GM19099 (cell line): ENCODE measurements at regions not wholly inside any gene's neighbourhood (a gene's known extent, or its start where the extent isn't known, plus 50 kb on each side); places are given as distances from the start of the nearest gene placed in this dataset.

ENCODE experiments used
- POLR2A ChIP-seq: IDR thresholded peaks from 3 replicates; pipeline ENCODE4 v1.6.1; 2011; ENCODE audit warnings: low read depth; ENCODE audit not compliant: insufficient read length; ENCODE audit errors: extremely low read depth

DNA sequence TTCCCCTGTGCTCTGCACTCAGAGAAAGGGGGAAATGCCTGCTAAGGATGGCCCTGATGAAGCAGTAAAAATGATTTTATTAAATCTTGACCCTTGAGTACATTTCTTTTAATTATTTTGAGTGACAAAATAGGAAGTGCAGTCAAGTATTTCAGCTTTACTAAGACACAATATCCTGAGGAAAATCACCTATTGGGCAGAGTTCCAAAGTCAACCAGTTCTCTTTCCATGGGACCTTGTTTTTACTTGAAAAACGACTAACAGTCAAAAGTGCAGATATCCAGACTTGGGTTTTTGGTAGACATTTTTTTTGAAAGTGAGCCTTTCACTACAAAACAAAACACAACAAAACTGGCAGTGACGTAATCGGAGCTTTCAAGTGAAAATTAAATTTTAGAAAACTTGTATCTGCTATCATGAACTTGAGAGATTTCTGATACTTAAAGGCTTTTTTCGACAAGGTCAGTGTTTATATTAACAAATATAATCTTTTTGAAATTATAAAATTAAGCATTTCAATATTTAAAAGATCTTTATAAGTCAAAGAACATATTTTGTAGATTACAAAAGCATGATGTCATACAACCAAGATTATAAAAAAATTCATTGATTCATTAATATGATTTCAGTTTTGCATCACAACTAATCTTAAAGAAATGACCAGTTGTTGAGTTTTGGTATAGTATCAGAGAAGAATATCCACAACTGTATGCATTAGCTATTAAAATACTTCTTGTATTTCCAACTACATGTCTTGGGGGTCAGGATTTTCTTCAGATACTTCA is 513.8 kb upstream of the AKR1E2 start:
- no peak for TF ChIP-seq POLR2A

DNA sequence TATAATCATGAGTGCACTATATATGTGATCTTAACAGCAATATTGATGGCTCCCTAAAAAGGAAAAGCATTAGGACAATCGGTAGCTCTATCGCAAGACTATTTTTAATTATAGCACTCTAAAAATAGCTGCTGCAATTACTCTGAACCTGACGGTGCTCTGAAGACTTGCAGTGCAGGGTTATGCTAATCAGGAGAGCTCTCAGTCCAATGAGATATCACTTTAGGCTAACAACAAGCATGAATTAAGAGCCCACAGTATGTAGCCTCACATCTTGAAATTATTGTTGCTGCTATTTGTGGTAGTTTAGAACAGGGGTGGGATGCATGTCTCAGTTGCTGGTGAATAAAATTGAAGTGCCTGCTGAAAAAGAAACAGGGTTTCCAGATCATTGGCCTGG is 515.8 kb upstream of the AKR1E2 start:
- no peak for TF ChIP-seq POLR2A

DNA sequence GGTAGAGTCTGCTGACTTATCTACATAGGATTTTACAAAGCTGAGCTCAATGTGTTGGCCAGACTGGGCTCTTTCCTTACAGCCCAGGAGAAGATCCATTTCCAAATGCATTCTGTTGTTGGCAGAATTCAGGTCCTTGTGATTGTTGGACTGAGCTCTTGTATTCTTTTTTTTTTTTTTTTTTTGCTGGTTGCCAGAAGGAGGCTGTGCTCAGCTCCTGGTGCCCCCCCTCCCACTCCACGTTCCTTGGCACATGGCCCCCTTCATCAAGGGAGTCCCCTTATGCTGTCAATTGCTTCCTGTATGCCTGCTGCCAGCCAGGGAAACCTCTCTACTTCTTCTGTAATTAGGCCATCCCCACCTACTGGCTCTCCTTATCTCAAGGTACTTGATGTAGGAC is 518.1 kb upstream of the AKR1E2 start:
- no peak for TF ChIP-seq POLR2A

DNA sequence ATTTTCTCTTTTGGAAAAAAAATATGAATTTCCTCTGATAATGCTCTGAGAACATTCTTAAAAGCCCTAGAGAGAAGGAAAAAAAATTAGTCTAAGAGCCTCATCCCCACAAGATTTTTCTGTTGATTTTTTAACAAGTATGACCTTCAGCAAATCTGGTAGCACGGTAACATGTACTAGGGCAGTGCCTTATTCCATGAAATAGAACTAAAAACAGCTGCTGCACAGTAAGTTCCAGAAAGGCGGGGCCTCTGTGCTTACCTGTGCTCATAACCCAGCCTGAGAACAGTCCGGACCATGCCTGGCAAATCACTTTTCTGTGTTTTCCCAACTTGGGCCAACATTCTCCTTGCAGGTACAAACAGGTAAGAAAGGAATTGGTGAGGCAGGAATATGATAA is 519.1 kb upstream of the AKR1E2 start:
- no peak for TF ChIP-seq POLR2A

DNA sequence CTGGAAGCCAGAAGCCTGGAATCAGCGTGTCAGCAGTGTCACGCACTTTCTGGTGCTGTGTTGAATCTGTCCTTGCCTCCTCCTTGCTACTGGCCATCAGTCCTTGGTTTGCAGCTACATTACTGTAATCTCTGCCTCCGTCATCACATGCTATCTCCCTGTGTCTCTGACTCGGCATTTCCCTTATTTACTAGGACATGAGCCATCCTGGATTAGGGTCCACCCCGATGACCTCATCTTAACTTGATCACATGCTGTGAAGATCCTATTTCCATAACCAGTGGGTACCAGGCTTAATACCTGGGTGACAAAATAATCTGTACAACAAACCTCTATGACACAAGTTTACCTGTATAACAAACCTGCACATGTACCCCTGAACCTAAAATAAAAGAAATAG is 518.0 kb upstream of the KLF6 start:
- TF ChIP-seq POLR2A, result no peak

DNA sequence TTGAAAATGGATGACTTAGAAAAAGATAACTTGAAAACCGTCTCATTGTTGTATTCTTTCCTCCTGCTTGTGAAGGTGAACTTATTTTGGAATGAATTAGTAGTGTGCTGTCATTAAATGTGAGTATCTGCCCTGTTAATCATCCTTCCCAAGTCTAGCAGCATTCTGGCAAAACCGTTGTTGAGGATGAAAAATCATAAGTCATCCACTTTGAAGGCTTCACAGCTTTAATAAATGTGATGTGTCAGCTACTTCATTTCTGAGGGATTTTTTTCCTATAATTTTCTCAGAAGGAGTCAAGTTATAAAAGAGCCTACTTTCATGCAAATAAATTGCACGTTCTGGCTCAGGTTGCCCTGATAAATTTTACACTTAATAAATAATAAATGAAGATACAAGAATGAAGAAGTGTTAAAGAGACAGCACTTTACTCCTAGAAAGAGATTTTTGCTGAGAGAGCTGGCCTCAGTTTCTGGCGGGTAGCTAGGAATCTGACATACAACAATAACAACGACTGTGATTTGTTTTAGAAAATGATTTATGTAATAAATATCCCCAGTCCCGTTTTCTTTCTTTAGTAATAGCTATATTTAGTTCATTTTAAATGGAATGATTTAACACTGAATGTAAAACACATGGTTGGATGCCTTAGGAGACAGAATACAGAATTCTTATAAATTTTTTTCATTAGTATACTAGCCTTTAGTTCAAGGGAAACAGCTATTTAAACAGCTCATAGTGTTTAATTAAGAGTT is 516.5 kb upstream of the KLF6 start:
- no peak for TF ChIP-seq POLR2A

DNA sequence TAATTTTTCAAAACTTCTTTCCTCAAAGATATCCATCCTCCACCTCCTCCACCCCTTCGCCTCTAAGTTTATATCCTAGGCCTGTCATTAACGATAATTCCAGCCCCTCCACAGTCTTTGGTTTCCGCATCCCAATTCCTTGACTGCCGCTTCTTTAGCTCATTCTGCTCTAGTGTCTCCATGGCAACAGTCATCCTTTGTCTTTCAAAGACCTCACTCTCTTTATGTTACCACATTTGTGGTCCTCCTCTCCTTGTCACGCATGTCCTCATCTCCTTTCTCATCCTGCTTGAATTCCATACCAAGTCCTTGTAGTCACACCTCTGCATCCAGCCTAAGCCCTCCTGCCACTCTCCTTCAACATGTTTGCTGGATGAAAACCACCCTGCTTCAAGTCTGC is 511.2 kb upstream of the KLF6 start:
- TF ChIP-seq POLR2A, result no peak

DNA sequence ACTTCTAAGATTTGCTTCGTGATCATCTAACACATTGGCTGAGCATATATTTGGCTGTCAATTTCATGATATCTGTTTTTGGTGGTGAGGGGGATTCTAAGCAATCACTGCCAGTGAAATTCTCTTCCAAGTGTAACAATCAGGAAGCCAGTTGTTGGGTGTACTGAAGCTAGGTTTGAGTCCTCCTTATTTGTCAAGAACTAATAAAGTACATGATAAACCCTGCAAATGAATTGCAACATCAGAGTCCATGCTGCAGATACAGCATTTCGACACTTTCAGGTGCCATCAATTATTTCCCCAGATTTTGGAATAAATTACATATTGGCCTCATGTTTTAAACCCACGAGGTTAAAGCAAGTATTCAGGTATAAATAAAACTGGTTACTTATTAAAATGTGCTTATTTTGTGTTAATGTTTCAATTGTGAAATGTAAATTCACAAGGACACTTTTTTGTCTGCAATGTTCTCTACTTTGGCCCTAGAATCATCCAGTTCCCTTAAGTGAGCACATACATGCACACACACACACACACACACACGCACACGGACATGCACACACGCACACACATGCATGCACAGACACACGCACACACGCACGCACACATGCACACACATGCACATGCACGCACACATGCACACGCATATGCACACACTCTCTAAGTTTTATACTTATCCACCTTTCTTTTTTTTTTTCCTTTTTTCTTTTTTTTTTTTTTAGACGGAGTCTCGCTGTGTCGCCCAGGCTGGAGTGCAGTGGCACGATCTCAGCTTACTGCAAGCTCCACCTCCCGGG is 510.2 kb upstream of the KLF6 start:
- no peak for TF ChIP-seq POLR2A

DNA sequence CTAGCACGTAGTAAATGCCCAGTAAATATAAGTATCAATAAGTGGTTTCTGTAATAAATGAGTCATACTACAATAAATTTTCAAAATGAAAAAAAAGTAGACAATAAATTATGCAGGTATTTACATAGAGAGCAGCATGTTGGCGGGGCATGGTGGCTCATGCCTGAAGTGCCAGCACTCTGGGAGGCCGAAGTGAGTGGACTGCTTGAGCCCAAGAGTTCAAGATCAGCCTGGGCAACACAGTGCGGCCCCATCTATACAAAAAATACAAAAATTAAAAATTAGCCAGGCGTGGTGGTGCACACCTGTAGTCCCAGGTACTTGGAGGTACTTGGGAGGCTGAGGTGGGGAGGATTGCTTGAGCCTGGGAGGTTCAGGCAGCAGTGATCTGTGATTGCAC is 509.3 kb upstream of the KLF6 start:
- no peak for TF ChIP-seq POLR2A

DNA sequence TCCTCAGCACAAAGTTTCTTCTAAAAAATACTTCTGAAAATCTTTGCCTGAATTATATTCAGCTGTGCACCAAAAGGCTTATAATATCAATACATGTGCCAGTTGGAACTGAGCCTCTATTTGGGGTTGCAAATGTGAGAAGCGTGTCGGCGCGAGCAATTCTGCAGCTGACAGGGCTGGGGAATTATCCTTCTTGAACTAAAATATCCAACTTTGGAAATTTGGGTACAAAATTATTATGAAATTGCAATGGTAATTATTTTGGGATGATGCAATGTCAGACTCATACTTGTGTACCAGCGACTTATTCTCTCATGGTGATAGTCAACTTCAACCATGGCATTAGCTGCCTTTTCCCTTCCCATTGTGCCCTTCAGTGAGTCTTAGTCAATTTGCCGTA is 507.0 kb upstream of the KLF6 start:
- TF ChIP-seq POLR2A, result no peak

DNA sequence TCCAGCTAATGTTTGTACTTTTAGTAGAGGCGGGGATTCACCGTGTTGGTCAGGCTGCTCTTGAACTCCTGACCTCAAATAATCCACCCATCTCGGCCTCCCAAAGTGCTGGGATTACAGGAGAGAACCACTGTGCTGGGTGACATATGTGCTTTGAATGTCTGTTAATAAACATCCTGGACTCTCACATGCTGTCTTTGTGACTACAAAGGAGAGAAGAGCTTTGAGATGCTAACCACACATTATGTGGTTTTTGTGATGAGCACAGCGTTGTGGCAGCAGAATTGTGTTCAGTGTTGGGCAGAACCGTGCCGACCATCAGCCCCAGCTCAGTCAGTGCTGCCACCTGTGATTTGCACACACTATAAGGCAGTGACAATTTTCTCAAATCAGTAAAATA is 500.1 kb upstream of the KLF6 start:
- no peak for TF ChIP-seq POLR2A

DNA sequence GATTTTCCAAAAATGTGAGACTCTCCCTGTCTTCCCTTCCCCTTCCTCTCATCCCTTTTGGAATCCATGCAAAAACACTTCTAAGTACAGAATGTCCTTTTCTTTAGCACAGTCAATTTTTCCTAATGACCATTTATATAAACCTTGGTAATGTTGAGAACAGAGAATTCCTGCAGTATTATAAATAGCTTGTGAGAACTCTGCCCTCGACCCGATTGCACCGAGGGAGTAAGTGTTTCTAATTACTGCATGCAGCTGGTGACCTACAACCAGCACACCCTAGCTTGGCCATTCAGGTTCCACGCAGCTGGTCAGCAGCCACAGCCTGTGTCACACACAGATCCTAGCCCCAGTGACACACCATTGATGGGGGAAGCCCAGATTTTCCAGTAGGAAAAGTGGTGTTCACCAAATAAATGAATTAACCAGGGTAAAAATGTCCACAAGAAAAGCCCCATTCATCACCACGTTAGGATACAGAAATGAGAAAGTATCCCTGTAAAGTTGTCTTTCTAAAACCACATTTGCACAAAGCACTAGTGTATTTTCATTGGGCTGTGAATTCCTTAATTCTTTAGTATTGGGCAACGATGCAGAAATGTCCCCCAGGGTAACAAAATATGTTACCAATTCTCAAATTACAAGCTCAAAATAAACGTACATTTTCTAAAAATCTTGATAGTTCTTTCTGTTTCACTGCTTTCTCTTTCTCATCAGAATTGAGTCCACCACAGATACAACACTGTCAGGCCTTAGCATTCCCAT is 499.0 kb upstream of the KLF6 start:
- TF ChIP-seq POLR2A, result no peak

DNA sequence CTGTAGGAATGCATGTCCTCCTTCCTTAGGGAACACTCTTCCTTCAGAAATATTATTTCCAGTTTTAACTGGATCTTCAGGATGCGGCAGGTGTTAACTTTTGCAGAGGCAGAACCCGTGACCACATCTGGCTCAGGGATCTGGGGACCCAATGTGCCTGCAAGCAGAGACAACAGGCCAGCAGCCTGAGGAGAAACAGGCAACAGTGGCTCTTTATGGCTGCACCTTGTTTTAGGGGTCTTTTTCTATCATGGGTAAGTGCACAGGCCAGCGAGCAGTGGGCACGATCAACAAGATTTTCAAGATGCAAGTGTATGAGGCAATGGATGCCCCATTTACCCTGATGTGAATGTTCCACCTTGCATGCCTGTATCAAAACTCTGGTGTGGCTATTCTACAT is 497.5 kb upstream of the KLF6 start:
- TF ChIP-seq POLR2A, result no peak

DNA sequence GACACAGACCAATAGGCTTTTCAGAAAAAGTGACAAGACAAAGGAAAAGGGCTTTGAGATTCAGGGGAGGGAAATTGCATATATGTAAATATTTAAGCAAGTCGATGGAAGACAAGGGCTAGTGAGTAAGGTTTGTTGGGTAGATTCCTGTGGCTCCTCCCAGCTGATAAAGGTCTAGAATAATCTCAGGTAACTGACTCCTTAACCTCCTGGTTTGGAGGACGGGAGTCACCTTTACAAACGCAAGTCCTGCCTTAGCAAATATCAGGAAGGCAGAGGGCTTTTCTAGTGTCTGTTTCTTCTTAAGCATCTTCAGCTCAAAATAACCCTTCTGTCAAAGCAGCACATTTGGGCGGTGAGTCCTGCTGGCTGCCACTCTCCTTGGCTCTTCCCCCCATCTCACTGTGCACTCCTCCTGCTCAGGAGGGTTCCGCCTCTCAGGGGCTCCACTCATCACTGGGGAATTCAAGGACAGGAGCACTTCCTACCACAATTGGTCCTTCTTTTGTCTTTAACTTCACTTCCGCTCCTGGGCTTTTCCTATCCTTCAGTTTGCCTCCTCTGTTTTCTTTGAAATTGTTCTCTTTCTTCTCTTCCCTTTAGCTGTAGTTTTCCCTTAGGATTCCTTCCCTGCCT is 496.3 kb upstream of the KLF6 start:
- TF ChIP-seq POLR2A, result no peak
